H9 (cell line): ENCODE measurements at regions not wholly inside any gene's neighbourhood (a gene's known extent, or its start where the extent isn't known, plus 50 kb on each side); places are given as distances from the start of the nearest gene placed in this dataset.

Source experiments
- DNase-seq: peaks from one replicate; pipeline ENCODE4 v3.0.0-alpha.2; 2017
- H2AFZ ChIP-seq: one replicate; pipeline ENCODE4 v1.6.1; 2013; ENCODE audit warnings: mild to moderate bottlenecking, low read length, control low read depth, moderate library complexity
- H2AK5ac ChIP-seq: 2 replicates; pipeline ENCODE4 v1.6.1; 2013; ENCODE audit warnings: low read length, control low read depth, mixed read lengths; ENCODE audit not compliant: insufficient read length
- H2BK120ac ChIP-seq: one replicate; pipeline ENCODE4 v1.6.1; 2013; ENCODE audit warnings: low read depth, mild to moderate bottlenecking, low read length, control low read depth, inconsistent platforms; ENCODE audit not compliant: poor library complexity, severe bottlenecking
- H2BK12ac ChIP-seq: 2 replicates; pipeline ENCODE4 v1.6.1; 2013; ENCODE audit warnings: low read length, control low read depth, mixed read lengths, low read depth; ENCODE audit not compliant: insufficient read length
- H2BK15ac ChIP-seq: 2 replicates; pipeline ENCODE4 v1.6.1; 2013; ENCODE audit warnings: low read depth, low read length, control low read depth
- H2BK20ac ChIP-seq: one replicate; pipeline ENCODE4 v1.6.1; 2013; ENCODE audit warnings: low read depth, mild to moderate bottlenecking, low read length, control low read depth, inconsistent platforms; ENCODE audit not compliant: poor library complexity, severe bottlenecking
- H2BK5ac ChIP-seq: 2 replicates; pipeline ENCODE4 v1.6.1; 2013; ENCODE audit warnings: low read length, control low read depth, mixed read lengths; ENCODE audit not compliant: insufficient read length
- H3K14ac ChIP-seq: 2 replicates; pipeline ENCODE4 v1.6.1; 2013; ENCODE audit warnings: low read length, control low read depth; ENCODE audit not compliant: insufficient read depth
- H3K18ac ChIP-seq: 2 replicates; pipeline ENCODE4 v1.6.1; 2013; ENCODE audit warnings: low read depth, mild to moderate bottlenecking, mixed read lengths, low read length, control low read depth; ENCODE audit not compliant: insufficient read length
- H3K23ac ChIP-seq: 2 replicates; pipeline ENCODE4 v1.6.1; 2013; ENCODE audit warnings: low read length, control low read depth, mixed read lengths, low read depth; ENCODE audit not compliant: insufficient read length
- H3K23me2 ChIP-seq: 2 replicates; pipeline ENCODE4 v1.6.1; 2013; ENCODE audit warnings: low read depth, mild to moderate bottlenecking, mixed read lengths, low read length, control low read depth; ENCODE audit not compliant: insufficient read length, poor library complexity, severe bottlenecking
- H3K27ac ChIP-seq: 2 replicates; pipeline ENCODE4 v1.5.1; 2013; ENCODE audit warnings: low read length, control low read depth, mixed read lengths, low read depth; ENCODE audit not compliant: insufficient read length
- H3K27me3 ChIP-seq: 2 replicates; pipeline ENCODE4 v1.6.1; 2013; ENCODE audit warnings: low read length, control low read depth, inconsistent platforms; ENCODE audit not compliant: insufficient read depth
- H3K4ac ChIP-seq: 2 replicates; pipeline ENCODE4 v1.6.1; 2013; ENCODE audit warnings: low read depth, mild to moderate bottlenecking, control low read depth, inconsistent platforms, low read length, moderate library complexity
- H3K4me1 ChIP-seq: 2 replicates; pipeline ENCODE4 v1.6.1; 2013; ENCODE audit warnings: low read length, control low read depth, inconsistent platforms; ENCODE audit not compliant: insufficient read depth
- H3K4me2 ChIP-seq: 2 replicates; pipeline ENCODE4 v1.6.1; 2013; ENCODE audit warnings: low read length, control low read depth, mixed read lengths; ENCODE audit not compliant: insufficient read length, insufficient read depth
- H3K56ac ChIP-seq: 2 replicates; pipeline ENCODE4 v1.6.1; 2013; ENCODE audit warnings: low read depth, mild to moderate bottlenecking, mixed read lengths, low read length, control low read depth; ENCODE audit not compliant: insufficient read length
- H3K79me1 ChIP-seq: 2 replicates; pipeline ENCODE4 v1.6.1; 2013; ENCODE audit warnings: low read depth, mild to moderate bottlenecking, moderate library complexity, low read length, control low read depth, inconsistent platforms; ENCODE audit not compliant: insufficient read depth, poor library complexity, severe bottlenecking
- H3K79me2 ChIP-seq: 2 replicates; pipeline ENCODE4 v1.6.1; 2013; ENCODE audit warnings: low read length, control low read depth, inconsistent platforms; ENCODE audit not compliant: insufficient read depth
- H3K9ac ChIP-seq: 2 replicates; pipeline ENCODE4 v1.6.1; 2013; ENCODE audit warnings: low read length, control low read depth, mixed read lengths; ENCODE audit not compliant: insufficient read length; ENCODE audit errors: extremely low read depth
- H3K9me3 ChIP-seq: one replicate; pipeline ENCODE4 v1.6.1; 2013; ENCODE audit warnings: low read depth, low read length, inconsistent platforms; ENCODE audit not compliant: control insufficient read depth
- H3T11ph ChIP-seq: one replicate; pipeline ENCODE4 v1.6.1; 2013; ENCODE audit warnings: mild to moderate bottlenecking, low read length, control low read depth, inconsistent platforms
- H4K20me1 ChIP-seq: one replicate; pipeline ENCODE4 v1.6.1; 2013; ENCODE audit not compliant: control insufficient read depth, insufficient read length, insufficient read depth
- H4K5ac ChIP-seq: 2 replicates; pipeline ENCODE4 v1.6.1; 2013; ENCODE audit warnings: low read depth, mild to moderate bottlenecking, mixed read lengths, low read length, control low read depth; ENCODE audit not compliant: insufficient read length
- H4K8ac ChIP-seq: replicated peaks from 2 replicates; pipeline ENCODE4 v1.6.1; 2013; ENCODE audit warnings: low read length, control low read depth, mixed read lengths, low read depth; ENCODE audit not compliant: insufficient read length
- H4K91ac ChIP-seq: 2 replicates; pipeline ENCODE4 v1.6.1; 2013; ENCODE audit warnings: low read depth, mild to moderate bottlenecking, moderate library complexity, mixed read lengths, low read length, control low read depth; ENCODE audit not compliant: insufficient read length
- H3K27ac Mint-ChIP-seq, 3 experiments: 2 replicates in 2 of 3; 3 replicates in 1 of 3; pipeline ENCODE4 v1.8.0; 2020 to 2021; ENCODE audit warnings: mixed read lengths in 3 of 3, mild to moderate bottlenecking in 1 of 3, moderate library complexity in 1 of 3
- H3K27me3 Mint-ChIP-seq: 2 replicates; pipeline ENCODE4 v1.8.0; 2021; ENCODE audit warnings: low read depth, mild to moderate bottlenecking, moderate library complexity, mixed read lengths
- H3K36me3 Mint-ChIP-seq, 3 experiments: 2 replicates in 2 of 3; 3 replicates in 1 of 3; pipeline ENCODE4 v1.8.0; 2020 to 2021; ENCODE audit warnings: low read depth in 3 of 3, mixed read lengths in 3 of 3; ENCODE audit not compliant: insufficient read depth in 1 of 3
- H3K4me1 Mint-ChIP-seq, 2 experiments: 2 replicates each; pipeline ENCODE4 v1.8.0; 2020; ENCODE audit warnings: mixed read lengths in 2 of 2
- H3K4me3 Mint-ChIP-seq, 2 experiments: 2 replicates in 1 of 2; 3 replicates in 1 of 2; pipeline ENCODE4 v1.8.0; 2020 to 2021; ENCODE audit warnings: mild to moderate bottlenecking in 2 of 2, mixed read lengths in 2 of 2, moderate library complexity in 1 of 2
- H3K9me3 Mint-ChIP-seq, 2 experiments: 2 replicates in 1 of 2; 3 replicates in 1 of 2; pipeline ENCODE4 v1.8.0; 2020; ENCODE audit warnings: mild to moderate bottlenecking in 2 of 2, mixed read lengths in 2 of 2, moderate library complexity in 1 of 2
- CTCF ChIP-seq: fragments of 200-600 bp; sonication (generic); conservative IDR thresholded peaks from 3 replicates; pipeline ENCODE4 v1.8.0; 2021; ENCODE audit warnings: antibody characterized with exemption, mild to moderate bottlenecking
- WGBS: extraction: QIAGEN DNeasy Blood & Tissue Kit; methylation state at CpG from one replicate; pipeline ENCODE4 v1.1.7; 2013; ENCODE audit warnings: missing lambda C conversion rate, low lambda C conversion rate, mixed read lengths; ENCODE audit not compliant: insufficient read length; ENCODE audit errors: extremely low coverage; 5-methylcytosine and 5-hydroxymethylcytosine counted together

GRCh38 chr13:89165685-89166084 is 1494.5 kb downstream of the SLITRK5 start:
- Histone ChIP-seq H3K4me2 (no peak overlapping the region), H3K9ac (no peak overlapping the region), H4K8ac (no peak overlapping the region), H3K18ac (no peak overlapping the region), H3K14ac (no peak overlapping the region), H2BK120ac (no peak overlapping the region), H4K5ac (no peak overlapping the region), H2AFZ (no peak overlapping the region), H2BK12ac (no peak overlapping the region), H4K91ac (no peak overlapping the region), H2BK20ac (no peak overlapping the region), H3K9me3 (no peaks in the 10 kb centered on the region), H3K27me3 (no peaks in the 10 kb centered on the region), H3K79me2 (no peaks in the 10 kb centered on the region), H3K4me1 (no peaks in the 10 kb centered on the region), H3K56ac (no peak overlapping the region), H2AK5ac (no peak overlapping the region), H3K4ac (no peak overlapping the region), H2BK5ac (no peak overlapping the region), H3K27ac (no peak overlapping the region), H3K79me1 (no peaks in the 10 kb centered on the region), H2BK15ac (no peak overlapping the region), H3K23me2 (no peaks in the 10 kb centered on the region), H3K23ac (no peak overlapping the region), H3T11ph (no peak overlapping the region), H4K20me1 (no peaks in the 10 kb centered on the region)
- Mint-ChIP-seq H3K4me1 (no peaks in the 10 kb centered on the region), H3K27me3 (no peaks in the 10 kb centered on the region), H3K9me3 (peaks cover 0 to 3% of the 10 kb centered on the region in 2 experiments; a peak in 1 of 5 replicates), H3K36me3 (no peaks in the 10 kb centered on the region), H3K4me3 (no peak overlapping the region), H3K27ac (no peak overlapping the region)
- WGBS: no CpG with 5 or more reads among the region's 1 CpG
- TF ChIP-seq CTCF: no peak
- no peak for DNase-seq
